ENCODE measurements at regions not wholly inside any gene's neighbourhood (a gene's known extent, or its start where the extent isn't known, plus 50 kb on each side); places are given as distances from the start of the nearest gene placed in this dataset.
"Not testable (repeated sequence)": the region's sequence is repeated elsewhere in the genome, so short reads cannot be mapped to it uniquely, and the experiment has no call there.

DNA sequence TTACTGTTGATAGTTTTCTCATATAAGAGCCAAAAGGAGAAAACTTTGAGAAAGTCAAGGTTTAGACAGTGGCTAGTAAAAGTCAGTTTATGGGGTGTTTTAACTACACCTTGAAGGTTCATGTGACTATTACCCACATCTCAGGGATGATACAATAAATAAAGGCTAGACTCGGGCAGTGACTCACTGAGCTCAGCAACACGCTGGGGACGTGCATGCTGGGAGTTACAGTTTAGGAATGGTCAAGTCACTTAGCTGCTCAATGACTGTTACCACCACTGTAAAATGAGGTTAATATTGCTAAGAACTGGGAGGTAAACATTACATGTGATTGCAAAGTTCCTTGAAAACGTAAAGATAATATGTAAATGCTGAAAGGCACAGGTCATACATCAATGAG, 1254.4 kb upstream of the PHF14 start:
- H3K4me3 ChIP-seq (ENCODE audit: low read depth, low read length): no peak overlapping the region
- DNase-seq (ENCODE audit: low read depth): no peak
- in situ Hi-C loops (cut with HindIII; ENCODE audit: low sequenced_read_pairs): no loop called here
- TF ChIP-seq, protein P1, sequence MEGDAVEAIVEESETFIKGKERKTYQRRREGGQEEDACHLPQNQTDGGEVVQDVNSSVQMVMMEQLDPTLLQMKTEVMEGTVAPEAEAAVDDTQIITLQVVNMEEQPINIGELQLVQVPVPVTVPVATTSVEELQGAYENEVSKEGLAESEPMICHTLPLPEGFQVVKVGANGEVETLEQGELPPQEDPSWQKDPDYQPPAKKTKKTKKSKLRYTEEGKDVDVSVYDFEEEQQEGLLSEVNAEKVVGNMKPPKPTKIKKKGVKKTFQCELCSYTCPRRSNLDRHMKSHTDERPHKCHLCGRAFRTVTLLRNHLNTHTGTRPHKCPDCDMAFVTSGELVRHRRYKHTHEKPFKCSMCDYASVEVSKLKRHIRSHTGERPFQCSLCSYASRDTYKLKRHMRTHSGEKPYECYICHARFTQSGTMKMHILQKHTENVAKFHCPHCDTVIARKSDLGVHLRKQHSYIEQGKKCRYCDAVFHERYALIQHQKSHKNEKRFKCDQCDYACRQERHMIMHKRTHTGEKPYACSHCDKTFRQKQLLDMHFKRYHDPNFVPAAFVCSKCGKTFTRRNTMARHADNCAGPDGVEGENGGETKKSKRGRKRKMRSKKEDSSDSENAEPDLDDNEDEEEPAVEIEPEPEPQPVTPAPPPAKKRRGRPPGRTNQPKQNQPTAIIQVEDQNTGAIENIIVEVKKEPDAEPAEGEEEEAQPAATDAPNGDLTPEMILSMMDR (IDR thresholded peaks at IDR 0.05; ENCODE audit: low read depth, low read length, missing control alignments): no peak

- in situ Hi-C loops (cut with HindIII; ENCODE audit: low sequenced_read_pairs): no loop called here
- H3K4me3 ChIP-seq (ENCODE audit: low read depth, low read length): no peak overlapping the region
- no peak for DNase-seq (ENCODE audit: low read depth)
- TF ChIP-seq, protein P1 (IDR thresholded peaks at IDR 0.05; ENCODE audit: low read depth, low read length, missing control alignments): no peak
These were observed 1254.0 kb upstream of the PHF14 start for GRCh38 chr7:9719721-9720120.

GRCh38 chr7:9725940-9726663, 1247.6 kb upstream of the PHF14 start:
- DNase-seq (ENCODE audit: low read depth); in situ Hi-C loops (cut with HindIII; ENCODE audit: low sequenced_read_pairs); H3K4me3 ChIP-seq (ENCODE audit: low read depth, low read length): not testable (repeated sequence)

- DNase-seq (ENCODE audit: low read depth); H3K4me3 ChIP-seq (ENCODE audit: low read depth, low read length); in situ Hi-C loops (cut with HindIII; ENCODE audit: low sequenced_read_pairs): not testable (repeated sequence)
These were observed 1246.9 kb upstream of the PHF14 start for GRCh38 chr7:9726811-9727210.

DNA sequence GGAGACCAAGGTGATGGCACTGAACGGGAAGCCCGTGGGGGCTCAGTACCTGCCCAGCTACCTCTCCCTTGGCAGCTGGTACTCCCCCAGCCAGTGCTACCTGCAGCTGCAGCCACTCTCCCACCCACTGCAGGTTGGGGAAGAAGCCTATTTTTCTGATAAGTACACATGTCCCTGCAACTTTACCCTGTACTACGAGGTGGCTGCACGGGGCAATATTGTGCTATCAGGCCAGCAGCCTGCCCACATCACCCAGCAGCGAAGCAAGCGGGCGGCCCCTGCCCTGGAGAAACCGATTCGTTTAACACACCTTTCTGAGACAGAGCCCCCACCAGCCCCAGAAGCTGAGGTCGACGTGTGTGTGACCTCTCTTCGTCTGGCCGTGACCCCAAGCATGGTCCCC, 1246.2 kb upstream of the PHF14 start:
- DNase-seq (ENCODE audit: low read depth); in situ Hi-C loops (cut with HindIII; ENCODE audit: low sequenced_read_pairs); H3K4me3 ChIP-seq (ENCODE audit: low read depth, low read length): not testable (repeated sequence)

- in situ Hi-C loops (cut with HindIII; ENCODE audit: low sequenced_read_pairs); DNase-seq (ENCODE audit: low read depth): not testable (repeated sequence)
These were observed 1245.5 kb upstream of the PHF14 start for GRCh38 chr7:9728014-9728657.

DNA sequence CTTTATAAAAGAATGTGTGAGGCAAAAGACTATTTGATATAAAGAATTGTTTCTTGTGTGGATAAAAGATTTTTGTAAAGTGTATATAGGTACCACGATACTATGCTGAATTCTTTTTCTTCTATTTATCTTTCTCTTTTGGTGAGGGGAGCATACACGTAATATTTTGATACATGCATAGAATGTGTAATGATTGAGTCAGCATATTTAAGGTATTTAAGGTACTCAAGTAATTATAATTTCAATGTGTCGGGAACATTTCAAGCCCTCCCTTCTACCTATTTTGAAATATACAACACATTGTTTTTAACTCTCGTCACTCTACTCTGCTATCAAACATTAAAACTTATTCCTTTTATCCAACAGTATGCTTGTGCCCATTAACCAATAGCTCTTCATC, 1221.6 kb upstream of the PHF14 start:
- no peak overlapping the region for H3K4me3 ChIP-seq (ENCODE audit: low read depth, low read length)
- DNase-seq (ENCODE audit: low read depth): no peak
- TF ChIP-seq, protein P1 (IDR thresholded peaks at IDR 0.05; ENCODE audit: low read depth, low read length, missing control alignments): no peak
- in situ Hi-C loops (cut with HindIII; ENCODE audit: low sequenced_read_pairs): no loop called here

More at GRCh38 chr7:9728014-9728657, 1245.5 kb upstream of the PHF14 start:
- not testable (repeated sequence) for H3K4me3 ChIP-seq (ENCODE audit: low read depth, low read length)

- in situ Hi-C loops (cut with HindIII; ENCODE audit: low sequenced_read_pairs): no loop called here
- H3K4me3 ChIP-seq (ENCODE audit: low read depth, low read length): no peak overlapping the region
- DNase-seq (ENCODE audit: low read depth): no peak
- TF ChIP-seq, protein P1 (IDR thresholded peaks at IDR 0.05; ENCODE audit: low read depth, low read length, missing control alignments): no peak
These were observed 1212.4 kb upstream of the PHF14 start for GRCh38 chr7:9761224-9761623.

All from astrocyte of the cerebellum (primary cell).